WERI-Rb-1 (cell line): ENCODE measurements at regions not wholly inside any gene's neighbourhood (a gene's known extent, or its start where the extent isn't known, plus 50 kb on each side); places are given as distances from the start of the nearest gene placed in this dataset.

Source experiments
- DNase-seq: peaks from one replicate; pipeline ENCODE4 v3.0.0-alpha.2; 2020
- H3K27ac ChIP-seq: fragments of 250-450 bp; sonication (Bioruptor Pico); 2 replicates; pipeline ENCODE4 v1.5.1; 2020; ENCODE audit warnings: mild to moderate bottlenecking, moderate library complexity
- H3K27me3 ChIP-seq: fragments of 250-450 bp; sonication (Bioruptor Pico); 2 replicates; pipeline ENCODE4 v1.5.1; 2021; ENCODE audit warnings: mild to moderate bottlenecking, low read depth, moderate library complexity; ENCODE audit not compliant: insufficient read depth, severe bottlenecking
- H3K36me3 ChIP-seq: fragments of 250-450 bp; sonication (Bioruptor Pico); 2 replicates; pipeline ENCODE4 v1.5.1; 2020; ENCODE audit warnings: mild to moderate bottlenecking, moderate library complexity
- H3K4me3 ChIP-seq: 2 replicates; pipeline ENCODE4 v1.5.1; 2011; ENCODE audit warnings: low read depth, mild to moderate bottlenecking, control low read depth, low read length
- H3K9me3 ChIP-seq: fragments of 250-450 bp; sonication (Bioruptor Pico); 2 replicates; pipeline ENCODE4 v1.5.1; 2021; ENCODE audit warnings: mild to moderate bottlenecking, moderate library complexity; ENCODE audit not compliant: severe bottlenecking
- CTCF ChIP-seq: IDR thresholded peaks from 2 replicates; pipeline ENCODE4 v1.5.1; 2011; ENCODE audit warnings: low read depth, mild to moderate bottlenecking, control low read depth, inconsistent platforms, low read length

DNA sequence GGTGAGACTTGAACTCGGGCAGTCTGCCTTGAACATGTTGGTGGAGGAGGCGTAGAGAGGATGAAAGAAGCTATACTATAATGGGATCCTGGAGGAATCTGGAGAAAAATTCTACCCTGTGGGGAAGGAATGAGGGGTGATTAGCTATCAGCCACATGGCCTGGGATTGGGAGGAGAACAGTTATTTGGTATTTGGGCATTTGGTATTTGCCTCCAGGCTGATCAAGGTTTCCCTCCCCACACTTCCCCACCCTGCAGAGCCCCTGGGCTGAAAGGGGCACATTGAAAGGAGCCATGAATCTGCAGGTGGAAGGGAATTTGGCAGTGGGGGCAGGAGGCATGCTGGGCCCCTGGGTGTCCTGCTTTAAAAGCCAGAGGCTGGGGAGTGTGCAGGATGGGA is 235.3 kb downstream of the INHBA start:
- Histone ChIP-seq H3K27ac (no peak overlapping the region), H3K4me3 (no peak overlapping the region), H3K9me3 (no peaks in the 10 kb centered on the region), H3K36me3 (no peaks in the 10 kb centered on the region), H3K27me3 (peaks cover 48% of the 10 kb centered on the region)
- TF ChIP-seq CTCF, result no peak
- no peak for DNase-seq

DNA sequence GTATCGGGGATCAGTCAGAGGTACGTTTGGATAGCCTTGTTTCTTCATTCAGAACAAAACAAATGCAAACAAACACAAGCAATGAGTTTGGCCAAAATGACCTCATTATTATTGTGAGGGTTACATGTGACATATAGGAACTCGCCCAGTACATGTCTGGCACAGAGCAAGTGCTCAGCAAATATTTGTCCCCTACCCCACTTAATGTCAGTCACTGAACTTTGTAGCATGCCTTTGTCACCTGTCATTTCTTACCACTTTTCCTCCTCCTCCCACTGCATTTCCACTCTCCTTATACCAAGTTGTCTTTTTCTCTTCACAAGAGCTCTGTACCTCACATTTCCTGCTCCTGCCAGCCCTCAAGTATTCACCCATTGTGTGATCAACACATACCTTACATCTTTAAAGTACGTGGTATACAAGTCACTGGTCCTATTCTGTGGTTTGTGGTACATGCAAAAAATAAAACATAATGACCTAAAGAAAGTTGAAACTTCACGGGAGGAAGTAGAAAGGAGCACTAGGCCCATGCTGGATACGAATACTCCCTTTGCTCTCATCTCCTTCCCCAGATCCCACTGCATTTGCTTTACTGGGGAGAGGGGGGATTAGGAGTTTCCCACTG is 236.0 kb downstream of the INHBA start:
- Histone ChIP-seq H3K27ac (no peak overlapping the region), H3K9me3 (no peaks in the 10 kb centered on the region), H3K36me3 (no peaks in the 10 kb centered on the region), H3K4me3 (no peak overlapping the region), H3K27me3 (peaks cover 45% of the 10 kb centered on the region)
- DNase-seq, result no peak
- no peak for TF ChIP-seq CTCF

- Histone ChIP-seq H3K9me3 (no peaks in the 10 kb centered on the region), H3K4me3 (no peak overlapping the region), H3K27me3 (peaks cover 45% of the 10 kb centered on the region), H3K27ac (no peak overlapping the region), H3K36me3 (no peaks in the 10 kb centered on the region)
- no peak for TF ChIP-seq CTCF
- DNase-seq, result no peak
Measured at GRCh38 chr7:41465571-41465970, 237.3 kb downstream of the INHBA start.

GRCh38 chr7:41463770-41464470 is 239.0 kb downstream of the INHBA start:
- no peaks in the 10 kb centered on the region for H3K36me3 ChIP-seq
- H3K4me3 ChIP-seq, result no peak overlapping the region
- no peak for DNase-seq
- no peak for TF ChIP-seq CTCF
- H3K27ac ChIP-seq, result no peak overlapping the region
- no peaks in the 10 kb centered on the region for H3K9me3 ChIP-seq
- peaks cover 53% of the 10 kb centered on the region for H3K27me3 ChIP-seq

- Histone ChIP-seq H3K27me3 (peaks cover 34% of the 10 kb centered on the region), H3K9me3 (no peaks in the 10 kb centered on the region), H3K27ac (no peak overlapping the region), H3K36me3 (no peaks in the 10 kb centered on the region), H3K4me3 (no peak overlapping the region)
- no peak for DNase-seq
- no peak for TF ChIP-seq CTCF
Measured at GRCh38 chr7:41459623-41460261, 243.1 kb downstream of the INHBA start.
